ENCODE measurements at regions not wholly inside any gene's neighbourhood (a gene's known extent, or its start where the extent isn't known, plus 50 kb on each side); places are given as distances from the start of the nearest gene placed in this dataset.

DNA sequence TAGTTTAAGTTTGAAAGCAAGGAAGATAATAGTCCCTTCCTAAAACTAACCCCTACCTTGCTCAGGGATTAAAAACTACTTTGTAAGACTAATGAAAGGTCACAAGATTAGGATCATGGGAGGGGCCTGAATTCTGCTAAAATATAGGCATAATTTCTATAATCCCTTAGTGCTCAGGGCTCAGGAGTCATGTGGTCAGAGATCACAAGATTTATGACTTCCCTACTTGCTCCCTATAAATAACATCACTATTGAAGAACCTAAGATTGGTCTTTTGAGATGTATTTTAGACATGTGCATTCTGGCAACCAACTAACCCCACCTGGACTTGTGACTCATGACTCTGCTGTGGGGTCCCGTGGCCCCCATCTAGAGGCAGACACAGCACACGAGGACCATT lies 81.1 kb downstream of the STMND1 start:
- ChIA-PET POLR2A (no interaction called here), CTCF (ENCODE audit: low intra/inter-chr PET ratio) (no interaction called here)
- no peak overlapping the region for H3K4me2 ChIP-seq (ENCODE audit: insufficient read depth, low read length)
- no peak overlapping the region for H3K4me3 ChIP-seq
- H3K9me1 ChIP-seq (ENCODE audit: control insufficient read depth, insufficient read depth, low read length): no peaks in the 10 kb centered on the region
- TF ChIP-seq, protein P1, sequence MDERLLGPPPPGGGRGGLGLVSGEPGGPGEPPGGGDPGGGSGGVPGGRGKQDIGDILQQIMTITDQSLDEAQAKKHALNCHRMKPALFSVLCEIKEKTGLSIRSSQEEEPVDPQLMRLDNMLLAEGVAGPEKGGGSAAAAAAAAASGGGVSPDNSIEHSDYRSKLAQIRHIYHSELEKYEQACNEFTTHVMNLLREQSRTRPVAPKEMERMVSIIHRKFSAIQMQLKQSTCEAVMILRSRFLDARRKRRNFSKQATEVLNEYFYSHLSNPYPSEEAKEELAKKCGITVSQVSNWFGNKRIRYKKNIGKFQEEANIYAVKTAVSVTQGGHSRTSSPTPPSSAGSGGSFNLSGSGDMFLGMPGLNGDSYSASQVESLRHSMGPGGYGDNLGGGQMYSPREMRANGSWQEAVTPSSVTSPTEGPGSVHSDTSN (CRISPR knock-in tag; IDR thresholded peaks at IDR 0.05; ENCODE audit: low read depth): no peak
- TF ChIP-seq, protein P1 (tag; conservative IDR thresholded peaks at IDR 0.05; ENCODE audit: low read depth): 0 out of 2 replicates have a peak, but pooled peaks have one; percentile 43
- no peak for TF ChIP-seq MIER1 (IDR thresholded peaks at IDR 0.05; ENCODE audit: low read depth)
- peak; percentile 58 for TF ChIP-seq MEIS2 (IDR thresholded peaks at IDR 0.05; ENCODE audit: partially characterized antibody)
- in situ Hi-C loops (cut with MboI): no loop called here
- WGBS (ENCODE audit: insufficient coverage, low coverage, missing lambda C conversion rate): 0% methylated on average over 2 of the region's 2 CpGs
- no peak overlapping the region for H3K27ac ChIP-seq (ENCODE audit: extremely low read depth, low read depth, low read length)
- no peaks in the 10 kb centered on the region for H3K4me1 ChIP-seq (replicated peaks in 1 of 2; ENCODE audit: control insufficient read depth in 2 of 2, insufficient read depth in 2 of 2, low read length in 2 of 2)
- no peak overlapping the region for H3K9ac ChIP-seq (ENCODE audit: insufficient read depth in 1 of 2, low read depth in 2 of 2, low read length in 2 of 2)
- H2AFZ ChIP-seq (ENCODE audit: low read depth, low read length): no peak overlapping the region
- BruUV-seq (replicated peaks): no TSS peak
- H3K9me3 ChIP-seq (replicated peaks; ENCODE audit: control insufficient read depth, insufficient read depth, low read depth, low read length): no peaks in the 10 kb centered on the region
- no peaks in the 10 kb centered on the region for H3K36me3 ChIP-seq (ENCODE audit: control insufficient read depth, insufficient read depth, low read length)
- no peaks in the 10 kb centered on the region for H3K79me2 ChIP-seq (ENCODE audit: control insufficient read depth, insufficient read depth, low read length)
- no peaks in the 10 kb centered on the region for H3K27me3 ChIP-seq (ENCODE audit: control insufficient read depth in 2 of 2, insufficient read depth in 2 of 2, low read length in 2 of 2)
- FAIRE-seq (no peak), DNase-seq (ENCODE audit: extremely low read depth in 1 of 4, low spot score in 3 of 4) (no peak), ATAC-seq (no peak)
- no peaks in the 10 kb centered on the region for H4K20me1 ChIP-seq (replicated peaks; ENCODE audit: control insufficient read depth, insufficient read depth, low read length)
- intact Hi-C loops (cut with micrococcal nuclease): no loop called here

DNA sequence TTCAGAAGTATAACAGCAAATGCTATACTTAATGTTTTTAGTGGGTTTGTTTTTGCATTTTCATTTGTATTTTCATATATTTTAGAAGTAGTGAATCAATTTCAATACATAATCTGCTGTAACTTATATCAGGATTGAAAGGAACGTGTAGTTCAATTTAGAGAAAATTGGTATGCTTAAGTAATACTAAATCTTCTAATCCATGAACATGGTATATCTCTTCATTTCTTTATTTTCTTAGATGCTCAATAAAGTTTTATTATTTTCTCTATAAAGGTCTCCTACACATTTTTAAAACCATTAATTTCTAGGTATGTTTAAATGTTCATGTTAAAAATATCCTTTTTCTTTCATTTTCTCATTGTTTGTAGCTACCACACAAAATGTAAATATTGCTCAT lies 85.1 kb downstream of the STMND1 start:
- no peak for DNase-seq (ENCODE audit: extremely low read depth in 1 of 4, low spot score in 3 of 4)
- ATAC-seq: no peak
- intact Hi-C loops (cut with micrococcal nuclease): no loop called here
- ChIA-PET POLR2A (no interaction called here), CTCF (ENCODE audit: low intra/inter-chr PET ratio) (no interaction called here)
- no peak for TF ChIP-seq ZHX1 (conservative IDR thresholded peaks at IDR 0.05; ENCODE audit: low read length)
- no peaks in the 10 kb centered on the region for H3K4me1 ChIP-seq (replicated peaks in 1 of 2; ENCODE audit: control insufficient read depth in 2 of 2, insufficient read depth in 2 of 2, low read length in 2 of 2)
- H3K79me2 ChIP-seq (ENCODE audit: control insufficient read depth, insufficient read depth, low read length): no peaks in the 10 kb centered on the region
- no peak overlapping the region for H3K9ac ChIP-seq (ENCODE audit: insufficient read depth in 1 of 2, low read depth in 2 of 2, low read length in 2 of 2)
- no peaks in the 10 kb centered on the region for H3K9me3 ChIP-seq (replicated peaks; ENCODE audit: control insufficient read depth, insufficient read depth, low read depth, low read length)
- no TSS peak for BruUV-seq (replicated peaks)
- no peaks in the 10 kb centered on the region for H4K20me1 ChIP-seq (replicated peaks; ENCODE audit: control insufficient read depth, insufficient read depth, low read length)
- no peak overlapping the region for H2AFZ ChIP-seq (ENCODE audit: low read depth, low read length)
- H3K4me2 ChIP-seq (ENCODE audit: insufficient read depth, low read length): no peak overlapping the region
- H3K9me1 ChIP-seq (ENCODE audit: control insufficient read depth, insufficient read depth, low read length): no peaks in the 10 kb centered on the region
- H3K4me3 ChIP-seq: no peak overlapping the region
- FAIRE-seq: no peak
- 0% methylated on average over 1 of the region's 1 CpG for WGBS (ENCODE audit: insufficient coverage, low coverage, missing lambda C conversion rate)
- in situ Hi-C loops (cut with MboI): no loop called here
- no peaks in the 10 kb centered on the region for H3K36me3 ChIP-seq (ENCODE audit: control insufficient read depth, insufficient read depth, low read length)
- H3K27me3 ChIP-seq (ENCODE audit: control insufficient read depth in 2 of 2, insufficient read depth in 2 of 2, low read length in 2 of 2): no peaks in the 10 kb centered on the region
- no peak overlapping the region for H3K27ac ChIP-seq (ENCODE audit: extremely low read depth, low read depth, low read length)
